ENCODE measurements at regions not wholly inside any gene's neighbourhood (a gene's known extent, or its start where the extent isn't known, plus 50 kb on each side); places are given as distances from the start of the nearest gene placed in this dataset.
"Not testable (repeated sequence)": the region's sequence is repeated elsewhere in the genome, so short reads cannot be mapped to it uniquely, and the experiment has no call there.

GRCh38 chr6:80519811-80520594 lies 413.5 kb downstream of the BCKDHB start:
- in situ Hi-C loops (cut with HindIII; ENCODE audit: low pct_unique_long_range_greater_than_20kb, low sequenced_read_pairs): no loop called here
- DNase-seq (ENCODE audit: low read depth): no peak

- in situ Hi-C loops (cut with HindIII; ENCODE audit: low pct_unique_long_range_greater_than_20kb, low sequenced_read_pairs): no loop called here
- no peak for DNase-seq (ENCODE audit: low read depth)
Measured at GRCh38 chr6:80517525-80517924, 411.1 kb downstream of the BCKDHB start.

- in situ Hi-C loops (cut with HindIII; ENCODE audit: low pct_unique_long_range_greater_than_20kb, low sequenced_read_pairs); DNase-seq (ENCODE audit: low read depth): not testable (repeated sequence)
Measured at GRCh38 chr6:80510521-80510920, 404.1 kb downstream of the BCKDHB start.

- in situ Hi-C loops (cut with HindIII; ENCODE audit: low pct_unique_long_range_greater_than_20kb, low sequenced_read_pairs): no loop called here
- DNase-seq (ENCODE audit: low read depth): no peak
Measured at GRCh38 chr6:80508885-80509630, 402.6 kb downstream of the BCKDHB start.

- in situ Hi-C loops (cut with HindIII; ENCODE audit: low pct_unique_long_range_greater_than_20kb, low sequenced_read_pairs): no loop called here
- DNase-seq (ENCODE audit: low read depth): no peak
Measured at GRCh38 chr6:80504882-80505281, 398.4 kb downstream of the BCKDHB start.

GRCh38 chr6:80503660-80504059 lies 397.2 kb downstream of the BCKDHB start:
- in situ Hi-C loops (cut with HindIII; ENCODE audit: low pct_unique_long_range_greater_than_20kb, low sequenced_read_pairs): no loop called here
- no peak for DNase-seq (ENCODE audit: low read depth)

GRCh38 chr6:80502871-80503270 lies 396.4 kb downstream of the BCKDHB start:
- no peak for DNase-seq (ENCODE audit: low read depth)
- in situ Hi-C loops (cut with HindIII; ENCODE audit: low pct_unique_long_range_greater_than_20kb, low sequenced_read_pairs): no loop called here

GRCh38 chr6:80501636-80502035 lies 395.2 kb downstream of the BCKDHB start:
- no peak for DNase-seq (ENCODE audit: low read depth)
- in situ Hi-C loops (cut with HindIII; ENCODE audit: low pct_unique_long_range_greater_than_20kb, low sequenced_read_pairs): no loop called here

- in situ Hi-C loops (cut with HindIII; ENCODE audit: low pct_unique_long_range_greater_than_20kb, low sequenced_read_pairs); DNase-seq (ENCODE audit: low read depth): not testable (repeated sequence)
Measured at GRCh38 chr6:80497696-80498486, 391.4 kb downstream of the BCKDHB start.

GRCh38 chr6:80489911-80490635 lies 383.6 kb downstream of the BCKDHB start:
- DNase-seq (ENCODE audit: low read depth): no peak
- in situ Hi-C loops (cut with HindIII; ENCODE audit: low pct_unique_long_range_greater_than_20kb, low sequenced_read_pairs): no loop called here

- in situ Hi-C loops (cut with HindIII; ENCODE audit: low pct_unique_long_range_greater_than_20kb, low sequenced_read_pairs): no loop called here
Measured at GRCh38 chr6:80488190-80488589, 381.7 kb downstream of the BCKDHB start.

GRCh38 chr6:80485494-80485893 lies 379.0 kb downstream of the BCKDHB start:
- in situ Hi-C loops (cut with HindIII; ENCODE audit: low pct_unique_long_range_greater_than_20kb, low sequenced_read_pairs); DNase-seq (ENCODE audit: low read depth): not testable (repeated sequence)

More at GRCh38 chr6:80488190-80488589, 381.7 kb downstream of the BCKDHB start:
- no peak for DNase-seq (ENCODE audit: low read depth)

- in situ Hi-C loops (cut with HindIII; ENCODE audit: low pct_unique_long_range_greater_than_20kb, low sequenced_read_pairs): no loop called here
- DNase-seq (ENCODE audit: low read depth): no peak
Measured at GRCh38 chr6:80482056-80482455, 375.6 kb downstream of the BCKDHB start.

GRCh38 chr6:80480421-80481157 lies 374.1 kb downstream of the BCKDHB start:
- DNase-seq (ENCODE audit: low read depth): no peak
- in situ Hi-C loops (cut with HindIII; ENCODE audit: low pct_unique_long_range_greater_than_20kb, low sequenced_read_pairs): no loop called here

GRCh38 chr6:80478030-80478429 lies 371.6 kb downstream of the BCKDHB start:
- in situ Hi-C loops (cut with HindIII; ENCODE audit: low pct_unique_long_range_greater_than_20kb, low sequenced_read_pairs): no loop called here
- no peak for DNase-seq (ENCODE audit: low read depth)

GRCh38 chr6:80477591-80477990 lies 371.1 kb downstream of the BCKDHB start:
- in situ Hi-C loops (cut with HindIII; ENCODE audit: low pct_unique_long_range_greater_than_20kb, low sequenced_read_pairs): no loop called here
- DNase-seq (ENCODE audit: low read depth): no peak

GRCh38 chr6:80472271-80472670 lies 365.8 kb downstream of the BCKDHB start:
- in situ Hi-C loops (cut with HindIII; ENCODE audit: low pct_unique_long_range_greater_than_20kb, low sequenced_read_pairs): no loop called here
- DNase-seq (ENCODE audit: low read depth): no peak

- in situ Hi-C loops (cut with HindIII; ENCODE audit: low pct_unique_long_range_greater_than_20kb, low sequenced_read_pairs): no loop called here
- DNase-seq (ENCODE audit: low read depth): no peak
Measured at GRCh38 chr6:80469977-80470376, 363.5 kb downstream of the BCKDHB start.

Data from Caki2 (cell line).